ENCODE measurements at regions not wholly inside any gene's neighbourhood (a gene's known extent, or its start where the extent isn't known, plus 50 kb on each side); places are given as distances from the start of the nearest gene placed in this dataset.
"Not testable (repeated sequence)": the region's sequence is repeated elsewhere in the genome, so short reads cannot be mapped to it uniquely, and the experiment has no call there.

- DNase-seq, result no peak
Observed at GRCh38 chr7:41459623-41460261, 243.1 kb downstream of the INHBA start.

GRCh38 chr7:41459183-41459582 is 243.7 kb downstream of the INHBA start:
- DNase-seq, result no peak

- DNase-seq, result no peak
Observed at GRCh38 chr7:41457832-41458437, 245.0 kb downstream of the INHBA start.

DNA sequence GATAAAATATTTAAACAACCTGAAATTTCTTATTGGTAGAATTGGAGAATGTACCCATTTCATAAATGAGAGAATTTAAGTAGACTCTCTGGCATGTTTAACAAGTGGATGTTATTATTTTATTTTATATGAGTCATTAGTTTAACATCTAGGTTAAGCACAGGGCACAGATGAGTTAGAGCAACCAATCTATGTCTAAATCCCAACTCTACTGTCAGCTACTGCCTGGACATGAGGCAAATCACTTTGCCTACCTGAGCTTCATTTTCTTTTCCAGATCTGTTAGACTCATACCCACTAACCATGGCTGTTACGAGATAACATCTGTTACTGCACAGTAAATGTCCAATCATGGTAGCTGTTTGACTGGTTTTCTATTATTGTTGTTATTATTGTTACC is 251.1 kb downstream of the INHBA start:
- no peak for DNase-seq

GRCh38 chr7:41449694-41450093 is 253.2 kb downstream of the INHBA start:
- no peak for DNase-seq

- DNase-seq, result no peak
Observed at GRCh38 chr7:41449286-41449685, 253.6 kb downstream of the INHBA start.

DNA sequence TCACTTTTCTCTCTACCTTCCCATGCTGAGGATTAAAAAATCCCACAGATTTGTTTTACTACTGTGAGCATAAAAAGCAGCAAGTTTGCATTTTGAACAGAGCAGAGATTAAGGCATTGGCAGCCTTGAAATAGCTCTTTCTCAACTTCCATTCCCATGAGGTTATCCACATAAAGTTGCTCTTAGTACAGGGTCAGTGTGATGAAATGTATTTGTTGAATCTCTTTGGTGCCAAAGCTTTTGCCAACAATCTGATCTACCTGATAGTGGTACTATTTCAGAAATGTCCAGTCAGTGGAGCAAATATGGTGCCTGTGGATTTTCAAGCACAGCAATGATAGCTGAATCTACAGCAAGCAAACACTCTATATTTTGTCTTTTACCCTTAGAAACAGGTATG is 254.8 kb downstream of the INHBA start:
- no peak for DNase-seq

- DNase-seq, result no peak
Observed at GRCh38 chr7:41447450-41448042, 255.3 kb downstream of the INHBA start.

GRCh38 chr7:41446606-41447449 is 256.1 kb downstream of the INHBA start:
- no peak for DNase-seq

GRCh38 chr7:41445946-41446345 is 256.9 kb downstream of the INHBA start:
- no peak for DNase-seq

DNA sequence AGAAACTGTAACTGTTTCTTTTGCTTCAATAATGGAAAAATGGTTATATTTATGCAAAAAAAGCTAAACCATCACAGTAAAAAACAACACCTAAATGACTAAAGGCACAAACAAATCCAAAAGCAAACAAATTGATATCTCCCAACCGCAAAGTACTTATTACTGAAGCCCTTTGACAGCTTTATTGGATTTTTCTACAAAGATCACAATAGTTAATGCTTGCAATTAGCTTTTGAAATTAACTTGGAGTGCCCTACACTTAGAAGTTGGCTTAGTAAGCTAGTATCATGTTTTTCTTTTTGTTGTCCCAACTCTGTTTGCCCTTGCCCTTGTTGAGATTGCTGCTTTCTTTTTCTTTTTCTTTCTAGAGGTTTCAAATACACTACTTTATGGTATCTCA is 257.5 kb downstream of the INHBA start:
- no peak for DNase-seq

GRCh38 chr7:41439515-41439879 is 263.4 kb downstream of the INHBA start:
- no peak for DNase-seq

- no peak for DNase-seq
Observed at GRCh38 chr7:41438705-41439514, 264.0 kb downstream of the INHBA start.

- DNase-seq, result no peak
Observed at GRCh38 chr7:41437257-41438196, 265.4 kb downstream of the INHBA start.

- no peak for DNase-seq
Observed at GRCh38 chr7:41436139-41436538, 266.8 kb downstream of the INHBA start.

DNA sequence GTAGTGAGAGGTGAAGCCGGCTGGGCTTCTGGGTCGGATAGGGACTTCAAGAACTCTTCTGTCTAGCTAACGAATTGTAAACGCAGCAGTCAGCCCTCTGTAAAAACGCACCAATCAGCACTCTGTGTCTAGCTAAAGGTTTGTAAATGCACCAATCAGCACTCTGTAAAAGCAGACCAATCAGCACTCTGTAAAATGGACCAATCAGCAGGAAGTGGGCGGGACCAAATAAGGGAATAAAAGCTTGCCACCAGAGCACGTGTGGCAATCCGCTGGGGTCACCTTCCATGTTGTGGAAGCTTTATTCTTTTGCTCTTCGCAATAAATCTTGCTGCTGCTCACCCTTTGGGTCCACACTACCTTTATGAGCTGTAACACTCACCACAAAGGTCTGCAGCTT is 267.9 kb downstream of the INHBA start:
- DNase-seq, result not testable (repeated sequence)

GRCh38 chr7:41431671-41432070 is 271.2 kb downstream of the INHBA start:
- DNase-seq, result no peak

DNA sequence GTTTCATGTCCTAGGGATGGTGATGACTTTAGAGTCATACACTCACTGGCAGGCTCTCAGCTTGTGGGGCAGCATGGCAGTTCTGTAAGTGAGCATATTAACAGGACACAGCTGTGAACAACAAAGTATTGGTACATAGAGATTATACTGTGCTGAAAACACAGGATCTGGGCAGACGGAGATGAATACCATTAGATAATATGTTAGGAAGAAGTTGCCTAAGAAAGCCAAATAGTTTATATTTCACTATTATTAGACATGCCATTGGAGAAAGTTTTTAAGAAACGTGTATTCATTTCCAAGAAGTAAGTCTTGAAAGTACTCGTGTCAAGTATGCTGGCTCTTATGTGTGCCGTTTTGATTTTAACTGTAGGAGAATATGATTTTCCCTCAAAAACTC is 274.5 kb downstream of the INHBA start:
- no peak for DNase-seq

GRCh38 chr7:41425926-41426325 is 277.0 kb downstream of the INHBA start:
- DNase-seq, result no peak

DNA sequence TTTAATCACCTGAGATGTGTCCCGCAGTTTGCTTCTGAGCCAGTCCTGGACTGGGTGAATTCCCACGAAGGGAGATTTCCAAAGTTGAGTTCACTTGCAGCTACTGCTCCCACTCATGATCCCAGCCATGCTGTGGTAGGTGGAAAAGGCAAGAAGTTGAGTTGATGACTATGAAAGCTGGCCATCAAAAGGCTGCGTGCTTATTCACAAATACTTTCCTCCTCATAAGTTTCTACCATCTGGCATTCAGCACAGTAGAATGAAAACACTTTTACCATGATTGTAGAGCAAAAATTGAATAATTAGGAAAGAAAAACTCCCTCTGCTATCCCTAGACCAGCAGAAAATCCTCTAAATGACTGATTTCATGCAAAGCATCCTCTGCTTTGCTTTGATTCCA is 281.8 kb downstream of the INHBA start:
- no peak for DNase-seq

DNA sequence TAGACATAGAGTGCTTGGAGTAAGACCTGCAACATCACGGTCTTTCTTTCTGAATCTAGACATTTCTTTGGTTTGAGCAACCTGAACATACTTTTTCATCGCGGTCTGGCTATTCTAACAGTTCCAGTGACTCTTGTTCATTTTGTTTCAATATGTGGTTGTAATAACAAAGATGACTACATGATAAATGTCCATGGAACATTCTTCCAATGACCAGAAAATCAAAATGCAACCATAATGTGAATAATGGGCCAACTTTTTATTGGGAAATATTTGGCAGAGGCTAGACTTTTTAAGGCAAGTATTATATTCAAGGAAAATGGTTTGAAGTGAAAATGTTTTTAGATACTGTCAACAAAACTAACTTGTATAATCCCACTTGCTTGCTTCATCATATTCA is 282.5 kb downstream of the INHBA start:
- DNase-seq, result no peak

DNA sequence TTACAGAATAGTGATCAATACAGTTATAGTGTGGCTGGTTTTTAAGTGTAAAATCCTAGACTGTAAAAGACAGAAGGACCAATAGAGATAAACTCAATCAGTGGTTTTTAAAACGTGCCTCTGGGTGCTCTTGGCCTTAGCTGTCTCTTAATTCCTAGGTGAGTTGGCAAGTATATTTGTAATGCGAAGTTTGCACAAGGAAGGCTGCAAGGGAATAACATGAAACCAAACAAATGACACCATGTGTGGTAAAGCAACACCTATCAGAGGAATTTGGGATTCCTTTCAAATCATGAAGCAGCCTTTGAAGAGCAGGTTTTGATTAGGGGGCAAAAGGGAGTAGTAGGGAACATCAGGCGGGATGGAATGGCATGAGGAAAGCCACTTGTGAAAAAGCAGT is 284.6 kb downstream of the INHBA start:
- DNase-seq, result no peak
